ENCODE measurements at regions not wholly inside any gene's neighbourhood (a gene's known extent, or its start where the extent isn't known, plus 50 kb on each side); places are given as distances from the start of the nearest gene placed in this dataset.

- no peak overlapping the region for H3K4me3 ChIP-seq (ENCODE audit: low read length)
- peaks cover 4% of the 10 kb centered on the region for H3K36me3 ChIP-seq (replicated peaks; ENCODE audit: low read depth, low read length)
- H3K4me2 ChIP-seq (ENCODE audit: low read length), result no peak overlapping the region
- H3K9ac ChIP-seq (ENCODE audit: low read length), result no peak overlapping the region
- peaks cover 11% of the 10 kb centered on the region; the same call in 1 of the 2 replicates for H3K9me3 ChIP-seq (ENCODE audit: insufficient read depth, low read length)
- H3K79me2 ChIP-seq (ENCODE audit: low read length), result no peaks in the 10 kb centered on the region
- TF ChIP-seq, protein P1, sequence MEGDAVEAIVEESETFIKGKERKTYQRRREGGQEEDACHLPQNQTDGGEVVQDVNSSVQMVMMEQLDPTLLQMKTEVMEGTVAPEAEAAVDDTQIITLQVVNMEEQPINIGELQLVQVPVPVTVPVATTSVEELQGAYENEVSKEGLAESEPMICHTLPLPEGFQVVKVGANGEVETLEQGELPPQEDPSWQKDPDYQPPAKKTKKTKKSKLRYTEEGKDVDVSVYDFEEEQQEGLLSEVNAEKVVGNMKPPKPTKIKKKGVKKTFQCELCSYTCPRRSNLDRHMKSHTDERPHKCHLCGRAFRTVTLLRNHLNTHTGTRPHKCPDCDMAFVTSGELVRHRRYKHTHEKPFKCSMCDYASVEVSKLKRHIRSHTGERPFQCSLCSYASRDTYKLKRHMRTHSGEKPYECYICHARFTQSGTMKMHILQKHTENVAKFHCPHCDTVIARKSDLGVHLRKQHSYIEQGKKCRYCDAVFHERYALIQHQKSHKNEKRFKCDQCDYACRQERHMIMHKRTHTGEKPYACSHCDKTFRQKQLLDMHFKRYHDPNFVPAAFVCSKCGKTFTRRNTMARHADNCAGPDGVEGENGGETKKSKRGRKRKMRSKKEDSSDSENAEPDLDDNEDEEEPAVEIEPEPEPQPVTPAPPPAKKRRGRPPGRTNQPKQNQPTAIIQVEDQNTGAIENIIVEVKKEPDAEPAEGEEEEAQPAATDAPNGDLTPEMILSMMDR (IDR thresholded peaks at IDR 0.05; ENCODE audit: low read depth, low read length), result no peak
- TF ChIP-seq EZH2phosphoT487 (IDR thresholded peaks at IDR 0.05; ENCODE audit: low read depth), result no peak
- no peak overlapping the region for H2AFZ ChIP-seq (ENCODE audit: low read depth, low read length)
- no peaks in the 10 kb centered on the region for H3K27me3 ChIP-seq (ENCODE audit: low read depth, low read length)
- no peaks in the 10 kb centered on the region for H4K20me1 ChIP-seq (ENCODE audit: insufficient read depth, low read length)
- no peaks in the 10 kb centered on the region for H3K4me1 ChIP-seq (ENCODE audit: low read length)
- H3K27ac ChIP-seq (ENCODE audit: low read length), result no peak overlapping the region
Observed at GRCh38 chr18:53710080-53710479, 514.4 kb downstream of the MBD2 start.

GRCh38 chr18:53702480-53702879, 522.0 kb downstream of the MBD2 start:
- Histone ChIP-seq H3K4me2 (ENCODE audit: low read length) (no peak overlapping the region), H2AFZ (ENCODE audit: low read depth, low read length) (no peak overlapping the region), H3K9ac (ENCODE audit: low read length) (no peak overlapping the region), H4K20me1 (ENCODE audit: insufficient read depth, low read length) (no peaks in the 10 kb centered on the region), H3K79me2 (ENCODE audit: low read length) (no peaks in the 10 kb centered on the region), H3K27ac (ENCODE audit: low read length) (no peak overlapping the region), H3K4me3 (ENCODE audit: low read length) (no peak overlapping the region), H3K9me3 (ENCODE audit: insufficient read depth, low read length) (no peaks in the 10 kb centered on the region), H3K4me1 (ENCODE audit: low read length) (peaks cover 7% of the 10 kb centered on the region), H3K27me3 (ENCODE audit: low read depth, low read length) (no peaks in the 10 kb centered on the region), H3K36me3 (replicated peaks; ENCODE audit: low read depth, low read length) (no peaks in the 10 kb centered on the region)
- TF ChIP-seq EZH2phosphoT487 (IDR thresholded peaks at IDR 0.05; ENCODE audit: low read depth), result no peak
- TF ChIP-seq, protein P1 (IDR thresholded peaks at IDR 0.05; ENCODE audit: low read depth, low read length), result no peak

DNA sequence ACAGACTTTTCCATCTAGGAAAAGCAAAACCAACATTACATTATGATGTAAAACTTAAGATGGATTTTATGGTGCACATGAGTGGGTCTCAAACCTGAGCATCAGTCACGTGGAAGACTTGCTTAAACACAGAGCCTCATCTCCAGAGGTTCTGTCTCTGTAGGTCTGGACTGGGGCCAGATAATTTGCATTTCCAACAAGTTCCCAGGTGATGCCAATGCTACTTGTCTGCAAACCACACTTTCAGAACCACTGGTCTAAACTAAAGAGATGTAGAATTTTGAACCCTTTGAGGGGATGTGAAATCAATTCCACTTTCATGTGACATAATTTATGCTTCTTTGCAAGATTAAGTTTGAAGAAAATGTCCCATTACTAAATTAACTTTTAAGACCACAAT, 522.8 kb downstream of the MBD2 start:
- Histone ChIP-seq H3K4me1 (ENCODE audit: low read length) (peaks cover 7% of the 10 kb centered on the region), H3K4me2 (ENCODE audit: low read length) (no peak overlapping the region), H3K79me2 (ENCODE audit: low read length) (no peaks in the 10 kb centered on the region), H2AFZ (ENCODE audit: low read depth, low read length) (no peak overlapping the region), H4K20me1 (ENCODE audit: insufficient read depth, low read length) (no peaks in the 10 kb centered on the region), H3K9ac (ENCODE audit: low read length) (no peak overlapping the region), H3K27me3 (ENCODE audit: low read depth, low read length) (no peaks in the 10 kb centered on the region), H3K4me3 (ENCODE audit: low read length) (no peak overlapping the region), H3K9me3 (ENCODE audit: insufficient read depth, low read length) (no peaks in the 10 kb centered on the region), H3K36me3 (replicated peaks; ENCODE audit: low read depth, low read length) (no peaks in the 10 kb centered on the region), H3K27ac (ENCODE audit: low read length) (no peak overlapping the region)
- TF ChIP-seq, protein P1 (IDR thresholded peaks at IDR 0.05; ENCODE audit: low read depth, low read length), result no peak
- TF ChIP-seq EZH2phosphoT487 (IDR thresholded peaks at IDR 0.05; ENCODE audit: low read depth), result no peak

- peak overlapping the region; percentile 25 for H3K4me2 ChIP-seq (ENCODE audit: low read length)
- H3K9me3 ChIP-seq (ENCODE audit: insufficient read depth, low read length), result no peaks in the 10 kb centered on the region
- peaks cover 7% of the 10 kb centered on the region for H3K4me1 ChIP-seq (ENCODE audit: low read length)
- no peaks in the 10 kb centered on the region for H3K79me2 ChIP-seq (ENCODE audit: low read length)
- no peaks in the 10 kb centered on the region for H3K36me3 ChIP-seq (replicated peaks; ENCODE audit: low read depth, low read length)
- no peak overlapping the region for H3K4me3 ChIP-seq (ENCODE audit: low read length)
- TF ChIP-seq EZH2phosphoT487 (IDR thresholded peaks at IDR 0.05; ENCODE audit: low read depth), result no peak
- TF ChIP-seq, protein P1 (IDR thresholded peaks at IDR 0.05; ENCODE audit: low read depth, low read length), result peak; percentile 98
- H4K20me1 ChIP-seq (ENCODE audit: insufficient read depth, low read length), result no peaks in the 10 kb centered on the region
- no peaks in the 10 kb centered on the region for H3K27me3 ChIP-seq (ENCODE audit: low read depth, low read length)
- H3K9ac ChIP-seq (ENCODE audit: low read length), result no peak overlapping the region
- no peak overlapping the region for H3K27ac ChIP-seq (ENCODE audit: low read length)
- peak overlapping the region; percentile 59 for H2AFZ ChIP-seq (ENCODE audit: low read depth, low read length)
Observed at GRCh38 chr18:53698907-53699306, 525.6 kb downstream of the MBD2 start.
